Naive thymus-derived CD4-positive, alpha-beta T cell (primary cell): ENCODE measurements at regions not wholly inside any gene's neighbourhood (a gene's known extent, or its start where the extent isn't known, plus 50 kb on each side); places are given as distances from the start of the nearest gene placed in this dataset.

ENCODE experiments used
- ATAC-seq: fragments of 150-1000 bp; cut with Tn5 transposase; 2 replicates; pipeline ENCODE4 v1.10.0; 2021; ENCODE audit warnings: mild to moderate bottlenecking, moderate library complexity
- CTCF ChIA-PET: fragments of 350-600 bp; sonication (Branson Sonifier 250); formaldehyde crosslinking; loops from one replicate; lab custom pipeline; 2021; ENCODE audit warnings: antibody characterized with exemption; lab: Charles Lee
- POLR2A ChIA-PET: fragments of 350-600 bp; sonication (Branson Sonifier 250); formaldehyde crosslinking; loops from one replicate; lab custom pipeline; 2021; ENCODE audit warnings: antibody characterized with exemption, inconsistent platforms; lab: Charles Lee
- DNase-seq, 9 donors: peaks; one replicate each; pipeline versions ENCODE4 v3.0.0 to v3.0.0-alpha.2; 2020 to 2022; ENCODE audit warnings: mixed read lengths in 1 of 9
- H3K27ac ChIP-seq: one replicate; pipeline ENCODE4 v1.7.0; 2013; ENCODE audit warnings: mild to moderate bottlenecking, low read depth, low read length, moderate library complexity
- H3K27me3 ChIP-seq, 2 donors: one replicate each; pipeline ENCODE4 v1.7.0; 2013; ENCODE audit warnings: low read length in 2 of 2, mild to moderate bottlenecking in 2 of 2, moderate library complexity in 2 of 2; ENCODE audit not compliant: control insufficient read depth in 2 of 2, insufficient read depth in 2 of 2
- H3K36me3 ChIP-seq, 3 experiments: 1 replicate in 2 of 3; 2 replicates in 1 of 3; pipeline ENCODE4 v1.7.0; 2013; ENCODE audit warnings: low read length in 3 of 3, mild to moderate bottlenecking in 3 of 3, moderate library complexity in 1 of 3; ENCODE audit not compliant: insufficient read depth in 3 of 3, control insufficient read depth in 2 of 3
- H3K4me1 ChIP-seq, 2 donors: one replicate each; pipeline ENCODE4 v1.7.0; 2013; ENCODE audit warnings: low read length in 2 of 2, mild to moderate bottlenecking in 2 of 2, moderate library complexity in 1 of 2; ENCODE audit not compliant: control insufficient read depth in 2 of 2, insufficient read depth in 2 of 2
- H3K4me3 ChIP-seq: 2 replicates; pipeline ENCODE4 v1.7.0; 2013; ENCODE audit warnings: mild to moderate bottlenecking, low read length
- H3K9me3 ChIP-seq, 3 experiments: 1 replicate in 2 of 3; 2 replicates in 1 of 3; pipeline ENCODE4 v1.7.0; 2013; ENCODE audit warnings: low read length in 3 of 3; ENCODE audit not compliant: control insufficient read depth in 2 of 3
- H3K27ac Mint-ChIP-seq, 9 donors: one replicate each; pipeline ENCODE4 v1.8.0; 2020 to 2022; ENCODE audit warnings: mixed read lengths in 9 of 9, mild to moderate bottlenecking in 8 of 9, moderate library complexity in 5 of 9, inconsistent platforms in 2 of 9
- H3K27me3 Mint-ChIP-seq, 5 donors: one replicate each; pipeline ENCODE4 v1.8.0; 2021 to 2022; ENCODE audit warnings: mixed read lengths in 5 of 5, mild to moderate bottlenecking in 1 of 5
- H3K36me3 Mint-ChIP-seq, 5 donors: one replicate each; pipeline ENCODE4 v1.8.0; 2020 to 2022; ENCODE audit warnings: mixed read lengths in 5 of 5, mild to moderate bottlenecking in 3 of 5, inconsistent platforms in 1 of 5
- H3K4me1 Mint-ChIP-seq, 7 donors: one replicate each; pipeline ENCODE4 v1.8.0; 2020 to 2022; ENCODE audit warnings: mixed read lengths in 7 of 7, mild to moderate bottlenecking in 3 of 7, inconsistent platforms in 1 of 7
- H3K4me3 Mint-ChIP-seq, 10 donors: one replicate each; pipeline ENCODE4 v1.8.0; 2020 to 2022; ENCODE audit warnings: mild to moderate bottlenecking in 10 of 10, mixed read lengths in 10 of 10, moderate library complexity in 6 of 10, inconsistent platforms in 2 of 10
- H3K9me3 Mint-ChIP-seq, 11 donors: one replicate each; pipeline ENCODE4 v1.8.0; 2020 to 2022; ENCODE audit warnings: mixed read lengths in 11 of 11, mild to moderate bottlenecking in 4 of 11, inconsistent platforms in 1 of 11, moderate library complexity in 1 of 11
- intact Hi-C, 2 donors: fragments of 100-400 bp; cut with micrococcal nuclease; formaldehyde crosslinking; loops; one replicate each; pipeline ENCODE4 v1.15.1; 2023

GRCh38 chr3:162601101-162601670 is 1104.6 kb downstream of the OTOL1 start:
- H3K4me3 ChIP-seq, result no peak overlapping the region
- no peak overlapping the region for H3K4me3 Mint-ChIP-seq
- ChIA-PET POLR2A (no interaction called here), CTCF (no interaction called here)
- H3K36me3 ChIP-seq, result no peaks in the 10 kb centered on the region
- no peaks in the 10 kb centered on the region for H3K36me3 Mint-ChIP-seq
- H3K27me3 ChIP-seq, result no peaks in the 10 kb centered on the region
- no peak overlapping the region for H3K27ac ChIP-seq
- H3K27ac Mint-ChIP-seq, result no peak overlapping the region
- DNase-seq (no peak), ATAC-seq (no peak)
- peaks cover 2 to 25% (median 6%) of the 10 kb centered on the region in 11 donors for H3K9me3 Mint-ChIP-seq
- no peaks in the 10 kb centered on the region for H3K4me1 ChIP-seq
- intact Hi-C loops, result no loop called here
- no peaks in the 10 kb centered on the region for H3K4me1 Mint-ChIP-seq
- H3K27me3 Mint-ChIP-seq, result no peaks in the 10 kb centered on the region
- no peaks in the 10 kb centered on the region for H3K9me3 ChIP-seq

DNA sequence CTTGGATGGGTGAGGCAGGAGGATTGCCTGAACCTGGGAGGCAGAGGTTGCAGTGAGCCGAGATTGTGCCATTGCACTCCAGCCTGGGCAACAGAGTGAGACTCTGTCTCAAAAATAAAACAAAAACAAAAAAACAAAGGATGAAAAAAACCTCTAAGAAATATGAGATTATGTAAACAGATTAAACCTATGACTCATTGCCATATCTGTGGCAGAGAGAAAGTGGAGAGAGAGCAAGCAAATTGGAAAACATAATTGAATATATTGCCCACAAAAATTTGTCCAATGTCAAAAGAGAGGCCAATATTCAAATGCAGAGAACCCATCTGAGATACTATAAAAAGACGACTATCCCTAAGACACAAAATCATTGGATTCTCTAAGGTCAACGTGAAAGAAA is 1106.0 kb downstream of the OTOL1 start:
- Histone ChIP-seq H3K4me1 (no peaks in the 10 kb centered on the region), H3K27me3 (no peaks in the 10 kb centered on the region)

GRCh38 chr3:162605651-162606204 is 1109.1 kb downstream of the OTOL1 start:
- Histone ChIP-seq H3K27ac (no peak overlapping the region), H3K9me3 (no peaks in the 10 kb centered on the region), H3K4me3 (no peak overlapping the region), H3K36me3 (no peaks in the 10 kb centered on the region), H3K4me1 (no peaks in the 10 kb centered on the region), H3K27me3 (no peaks in the 10 kb centered on the region)
- no peaks in the 10 kb centered on the region for H3K27me3 Mint-ChIP-seq
- ChIA-PET POLR2A (no interaction called here), CTCF (no interaction called here)
- H3K9me3 Mint-ChIP-seq, result peaks cover 0 to 24% (median 7%) of the 10 kb centered on the region in 11 donors
- ATAC-seq, result no peak
- intact Hi-C loops, result no loop called here
- H3K4me3 Mint-ChIP-seq, result no peak overlapping the region
- no peak for DNase-seq
- H3K27ac Mint-ChIP-seq, result no peak overlapping the region
- H3K36me3 Mint-ChIP-seq, result no peaks in the 10 kb centered on the region
- no peaks in the 10 kb centered on the region for H3K4me1 Mint-ChIP-seq

More for the DNA sequence above, 1106.0 kb downstream of the OTOL1 start:
- ATAC-seq, result no peak
- H3K4me3 Mint-ChIP-seq, result no peak overlapping the region
- no peaks in the 10 kb centered on the region for H3K27me3 Mint-ChIP-seq
- ChIA-PET POLR2A (no interaction called here), CTCF (no interaction called here)
- no peak for DNase-seq
- peaks cover 2 to 25% (median 7%) of the 10 kb centered on the region in 11 donors for H3K9me3 Mint-ChIP-seq
- H3K36me3 Mint-ChIP-seq, result no peaks in the 10 kb centered on the region
- no peaks in the 10 kb centered on the region for H3K9me3 ChIP-seq
- H3K4me1 Mint-ChIP-seq, result no peaks in the 10 kb centered on the region
- no peak overlapping the region for H3K27ac Mint-ChIP-seq
- H3K36me3 ChIP-seq, result no peaks in the 10 kb centered on the region
- no peak overlapping the region for H3K4me3 ChIP-seq
- H3K27ac ChIP-seq, result no peak overlapping the region
- intact Hi-C loops, result no loop called here

DNA sequence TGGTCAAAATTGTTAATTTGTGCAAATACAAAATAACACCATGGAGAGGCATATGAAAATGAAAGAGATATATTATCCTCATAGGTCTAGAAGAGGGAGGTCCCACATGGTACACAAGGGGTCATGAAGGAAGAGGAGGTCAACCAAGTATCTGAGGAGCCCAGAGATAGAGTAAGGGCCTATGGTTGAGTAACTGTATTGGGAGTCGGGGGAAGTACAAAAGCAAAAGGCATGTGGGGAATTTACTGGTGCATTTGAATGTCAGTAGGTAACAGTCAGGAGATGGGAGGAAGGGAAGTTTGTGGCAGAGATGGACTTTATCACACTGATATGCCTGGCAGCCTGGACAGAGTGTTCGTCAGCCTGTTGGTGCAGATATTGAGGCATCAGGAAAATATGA is 1113.7 kb downstream of the OTOL1 start:
- no peaks in the 10 kb centered on the region for H3K9me3 ChIP-seq
- CTCF ChIA-PET, result no interaction called here
- POLR2A ChIA-PET, result no interaction called here
- no peak for DNase-seq
- H3K4me1 ChIP-seq, result no peaks in the 10 kb centered on the region
- no peaks in the 10 kb centered on the region for H3K27me3 ChIP-seq
- H3K36me3 ChIP-seq, result no peaks in the 10 kb centered on the region
- Mint-ChIP-seq H3K9me3 (peaks cover 0 to 15% (median 2%) of the 10 kb centered on the region in 11 donors), H3K4me3 (no peak overlapping the region), H3K27me3 (no peaks in the 10 kb centered on the region), H3K4me1 (no peaks in the 10 kb centered on the region), H3K27ac (no peak overlapping the region), H3K36me3 (no peaks in the 10 kb centered on the region)
- H3K27ac ChIP-seq, result no peak overlapping the region
- H3K4me3 ChIP-seq, result no peak overlapping the region
- no peak for ATAC-seq
- intact Hi-C loops, result no loop called here

- Mint-ChIP-seq H3K36me3 (no peaks in the 10 kb centered on the region), H3K4me3 (no peak overlapping the region), H3K27me3 (no peaks in the 10 kb centered on the region), H3K9me3 (peaks cover 0 to 5% (median 0%) of the 10 kb centered on the region in 11 donors), H3K4me1 (no peaks in the 10 kb centered on the region), H3K27ac (no peak overlapping the region)
- no peaks in the 10 kb centered on the region for H3K9me3 ChIP-seq
- H3K4me1 ChIP-seq, result no peaks in the 10 kb centered on the region
- intact Hi-C loops, result no loop called here
- no peaks in the 10 kb centered on the region for H3K36me3 ChIP-seq
- H3K27ac ChIP-seq, result no peak overlapping the region
- H3K4me3 ChIP-seq, result no peak overlapping the region
- H3K27me3 ChIP-seq, result no peaks in the 10 kb centered on the region
- ChIA-PET CTCF (no interaction called here), POLR2A (no interaction called here)
- DNase-seq (no peak), ATAC-seq (no peak)
Measured at GRCh38 chr3:162612991-162613390, 1116.4 kb downstream of the OTOL1 start.

- H3K27me3 Mint-ChIP-seq, result no peaks in the 10 kb centered on the region
- H3K27ac ChIP-seq, result no peak overlapping the region
Measured at GRCh38 chr3:162626172-162626571, 1129.6 kb downstream of the OTOL1 start.

GRCh38 chr3:162628531-162628930 is 1131.9 kb downstream of the OTOL1 start:
- DNase-seq (no peak), ATAC-seq (no peak)
- H3K27me3 ChIP-seq, result no peaks in the 10 kb centered on the region
- CTCF ChIA-PET, result no interaction called here
- POLR2A ChIA-PET, result no interaction called here
- H3K27ac ChIP-seq, result no peak overlapping the region
- Mint-ChIP-seq H3K4me1 (no peaks in the 10 kb centered on the region), H3K4me3 (no peak overlapping the region), H3K36me3 (no peaks in the 10 kb centered on the region), H3K27ac (no peak overlapping the region), H3K9me3 (peaks cover 0 to 5% (median 2%) of the 10 kb centered on the region in 11 donors), H3K27me3 (no peaks in the 10 kb centered on the region)
- no peak overlapping the region for H3K4me3 ChIP-seq
- no peaks in the 10 kb centered on the region for H3K9me3 ChIP-seq
- no peaks in the 10 kb centered on the region for H3K36me3 ChIP-seq
- intact Hi-C loops, result no loop called here
- H3K4me1 ChIP-seq, result no peaks in the 10 kb centered on the region

More at GRCh38 chr3:162626172-162626571, 1129.6 kb downstream of the OTOL1 start:
- H3K9me3 ChIP-seq, result peaks cover 0 to 7% (median 0%) of the 10 kb centered on the region in 3 experiments
- ATAC-seq, result no peak
- intact Hi-C loops, result no loop called here
- no peak overlapping the region for H3K4me3 ChIP-seq
- DNase-seq, result no peak
- Mint-ChIP-seq H3K9me3 (peaks cover 3 to 18% (median 8%) of the 10 kb centered on the region in 11 donors), H3K4me3 (no peak overlapping the region), H3K36me3 (peaks cover 0 to 4% (median 0%) of the 10 kb centered on the region in 5 donors), H3K27ac (no peak overlapping the region), H3K4me1 (no peaks in the 10 kb centered on the region)
- H3K36me3 ChIP-seq, result no peaks in the 10 kb centered on the region
- H3K27me3 ChIP-seq, result no peaks in the 10 kb centered on the region
- CTCF ChIA-PET, result no interaction called here
- POLR2A ChIA-PET, result no interaction called here
- no peaks in the 10 kb centered on the region for H3K4me1 ChIP-seq
